IMR-90 (cell line): ENCODE measurements at regions not wholly inside any gene's neighbourhood (a gene's known extent, or its start where the extent isn't known, plus 50 kb on each side); places are given as distances from the start of the nearest gene placed in this dataset.

Source experiments
- ATAC-seq: fragments of 200-7000 bp; cut with Tn5 transposase; 2 replicates; pipeline ENCODE4 v1.9.1; 2020; ENCODE audit warnings: low read depth, mild to moderate bottlenecking, moderate library complexity
- BruUV-seq: library from RNA; stranded (reverse); fragments of 400-500 nt; replicated peaks from 2 replicates; lab custom pipeline; 2021; lab: Mats Ljungman, UMichigan
- CTCF ChIA-PET: fragments of 300-600 bp; formaldehyde crosslinking; extraction: SDS; loops from one replicate; lab custom pipeline; 2021; ENCODE audit warnings: antibody characterized with exemption; lab: Yijun Ruan, JAX
- POLR2A ChIA-PET: fragments of 300-600 bp; sonication (Branson Sonifier 250); formaldehyde crosslinking; loops from one replicate; lab custom pipeline; 2022; ENCODE audit warnings: antibody characterized with exemption; ENCODE audit not compliant: unreplicated experiment; lab: Charles Lee
- DNase-seq: peaks from one replicate; pipeline ENCODE4 v3.0.0; 2013
- H2AFZ ChIP-seq: replicated peaks from 2 replicates; pipeline ENCODE3; 2013; ENCODE audit warnings: low read length, mild to moderate bottlenecking; ENCODE audit not compliant: poor library complexity
- H2AK5ac ChIP-seq: 2 replicates; pipeline ENCODE4 v1.6.1; 2013; ENCODE audit warnings: low read depth, low read length, inconsistent platforms
- H2AK9ac ChIP-seq: replicated peaks from 2 replicates; pipeline ENCODE3; 2013; ENCODE audit warnings: mild to moderate bottlenecking, low read depth, low read length, moderate library complexity; ENCODE audit not compliant: poor library complexity
- H2BK120ac ChIP-seq: 2 replicates; pipeline ENCODE4 v1.6.1; 2013; ENCODE audit warnings: low read depth, low read length, inconsistent platforms
- H2BK15ac ChIP-seq: 3 replicates; pipeline ENCODE4 v1.6.1; 2013; ENCODE audit warnings: low read depth, low read length, inconsistent platforms
- H2BK20ac ChIP-seq: 2 replicates; pipeline ENCODE4 v1.6.1; 2013; ENCODE audit warnings: low read depth, mild to moderate bottlenecking, inconsistent platforms, low read length, moderate library complexity
- H2BK5ac ChIP-seq: 2 replicates; pipeline ENCODE4 v1.6.1; 2013; ENCODE audit warnings: mild to moderate bottlenecking, low read depth, low read length, inconsistent platforms; ENCODE audit not compliant: poor library complexity, severe bottlenecking
- H3K14ac ChIP-seq: replicated peaks from 2 replicates; pipeline ENCODE4 v1.6.1; 2013; ENCODE audit warnings: low read depth, low read length, inconsistent platforms
- H3K18ac ChIP-seq: 2 replicates; pipeline ENCODE4 v1.6.1; 2013; ENCODE audit warnings: low read depth, low read length, control low read depth
- H3K23ac ChIP-seq: 2 replicates; pipeline ENCODE4 v1.6.1; 2013; ENCODE audit warnings: low read depth, low read length, inconsistent platforms
- H3K27ac ChIP-seq: 2 replicates; pipeline ENCODE4 v1.5.1; 2013; ENCODE audit warnings: mild to moderate bottlenecking, control low read depth, low read length; ENCODE audit not compliant: insufficient read depth
- H3K27me3 ChIP-seq: 2 replicates; pipeline ENCODE4 v1.6.1; 2013; ENCODE audit warnings: low read length; ENCODE audit not compliant: control insufficient read depth, insufficient read depth
- H3K36me3 ChIP-seq: 2 replicates; pipeline ENCODE4 v1.6.1; 2013; ENCODE audit warnings: low read length, mixed read lengths; ENCODE audit not compliant: control insufficient read depth, insufficient read depth
- H3K4ac ChIP-seq: 2 replicates; pipeline ENCODE4 v1.6.1; 2013; ENCODE audit warnings: low read depth, low read length, inconsistent platforms
- H3K4me1 ChIP-seq: 2 replicates; pipeline ENCODE4 v1.6.1; 2013; ENCODE audit warnings: low read length, mixed read lengths; ENCODE audit not compliant: control insufficient read depth, insufficient read depth
- H3K4me2 ChIP-seq: 2 replicates; pipeline ENCODE4 v1.6.1; 2013; ENCODE audit warnings: low read depth, mild to moderate bottlenecking, control low read depth, low read length, moderate library complexity
- H3K4me3 ChIP-seq: 2 replicates; pipeline ENCODE4 v1.5.1; 2013; ENCODE audit warnings: low read depth, mild to moderate bottlenecking, control low read depth, low read length, moderate library complexity; ENCODE audit not compliant: insufficient read depth
- H3K56ac ChIP-seq: 2 replicates; pipeline ENCODE4 v1.6.1; 2013; ENCODE audit warnings: low read length, inconsistent platforms; ENCODE audit not compliant: insufficient read depth; ENCODE audit errors: extremely low read depth
- H3K79me1 ChIP-seq, 2 experiments: 2 replicates each; pipeline ENCODE4 v1.6.1; 2013; ENCODE audit warnings: low read length in 2 of 2, inconsistent platforms in 1 of 2, low read depth in 1 of 2
- H3K9ac ChIP-seq: 2 replicates; pipeline ENCODE4 v1.6.1; 2013; ENCODE audit warnings: low read depth, low read length, control low read depth
- H3K9me1 ChIP-seq: 2 replicates; pipeline ENCODE4 v1.6.1; 2013; ENCODE audit warnings: low read length, inconsistent platforms; ENCODE audit not compliant: insufficient read depth
- H3K9me3 ChIP-seq: 2 replicates; pipeline ENCODE4 v1.6.1; 2013; ENCODE audit warnings: low read length; ENCODE audit not compliant: control insufficient read depth, insufficient read depth
- H4K20me1 ChIP-seq: 2 replicates; pipeline ENCODE4 v1.6.1; 2013; ENCODE audit warnings: low read length, inconsistent platforms; ENCODE audit not compliant: insufficient read depth
- H4K5ac ChIP-seq: 2 replicates; pipeline ENCODE4 v1.6.1; 2013; ENCODE audit warnings: mild to moderate bottlenecking, low read depth, low read length, control low read depth
- H4K8ac ChIP-seq, 2 experiments: 2 replicates each; pipeline ENCODE4 v1.6.1; 2013; ENCODE audit warnings: low read depth in 2 of 2, low read length in 2 of 2, control low read depth in 1 of 2, inconsistent platforms in 1 of 2
- H4K91ac ChIP-seq: 2 replicates; pipeline ENCODE4 v1.6.1; 2013; ENCODE audit warnings: low read depth, low read length, inconsistent platforms; ENCODE audit not compliant: insufficient read depth
- MAFK ChIP-seq: IDR thresholded peaks from 2 replicates; pipeline ENCODE4 v1.6.1; 2012; ENCODE audit warnings: low read depth, low read length, improper control_type of control experiment
- RCOR1 ChIP-seq: IDR thresholded peaks from 2 replicates; pipeline ENCODE4 v1.6.1; 2012; ENCODE audit warnings: mild to moderate bottlenecking, low read length, improper control_type of control experiment; ENCODE audit not compliant: insufficient replicate concordance
- WGBS, 2 experiments: methylation state at CpG; one replicate each; pipeline versions ENCODE4 v1.1.5 to v1.1.7; 2013; ENCODE audit warnings: missing lambda C conversion rate in 2 of 2; ENCODE audit not compliant: insufficient read length in 1 of 2; ENCODE audit errors: extremely low coverage in 2 of 2; 5-methylcytosine and 5-hydroxymethylcytosine counted together
- dilution Hi-C: fragments of 300-500 bp; cut with HindIII; formaldehyde crosslinking; loops from one replicate; pipeline ENCODE4 v1.14.3; 2018; ENCODE audit warnings: low sequenced_read_pairs; ENCODE audit not compliant: unreplicated experiment
- in situ Hi-C: fragments of 300-500 bp; cut with MboI; formaldehyde crosslinking; loops from 3 replicates; pipeline ENCODE4 v1.14.3; 2019; ENCODE audit warnings: low sequenced_read_pairs, inconsistent platforms, mixed read lengths
- intact Hi-C: fragments of 100-400 bp; cut with micrococcal nuclease; formaldehyde crosslinking; loops from 2 replicates; pipeline ENCODE4 v1.10.0; 2022
- TF ChIP-seq, protein P1 (sequence below): fragments of 150-350 bp; IDR thresholded peaks from 2 replicates; pipeline ENCODE4 v1.6.1; 2016; ENCODE audit warnings: low read depth, mild to moderate bottlenecking, low read length, moderate library complexity, borderline replicate concordance

DNA sequence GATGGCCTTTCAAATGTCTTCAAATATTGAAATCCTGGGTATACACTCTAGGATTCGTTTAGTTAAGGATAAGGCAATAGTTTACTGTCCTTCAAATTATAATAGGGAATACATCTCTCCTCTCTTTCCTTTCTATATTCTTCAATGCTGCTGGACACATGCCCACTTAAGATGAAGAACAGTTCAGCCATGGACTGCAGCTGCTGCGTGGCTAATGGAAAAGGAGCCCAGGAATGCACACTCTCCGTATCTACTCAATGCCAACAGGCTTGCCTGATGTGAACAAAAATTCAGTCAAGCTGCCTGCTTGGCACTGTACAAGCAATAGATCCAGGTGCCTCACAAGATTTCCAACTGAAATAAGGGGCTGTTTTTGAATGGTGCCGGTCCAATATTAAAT, 321.2 kb upstream of the LYPLAL1 start:
- H3K27ac ChIP-seq = no peak overlapping the region
- ChIA-PET CTCF (no interaction called here), POLR2A (no interaction called here)
- H3K4ac ChIP-seq = peak overlapping the region; percentile 14; the same call in 1 of the 2 replicates
- in situ Hi-C loops (no loop called here), dilution Hi-C loops (no loop called here), intact Hi-C loops (loop anchor here (5.0 kb wide), 1 partner anchor 215 kb away; no protein-coding TSS in a partner anchor)
- H4K5ac ChIP-seq = no peak overlapping the region
- no peak overlapping the region for H3K56ac ChIP-seq
- H3K14ac ChIP-seq = no peak overlapping the region
- no peaks in the 10 kb centered on the region for H3K27me3 ChIP-seq
- no peak overlapping the region for H4K91ac ChIP-seq
- H3K79me1 ChIP-seq = no peaks in the 10 kb centered on the region
- H2AK5ac ChIP-seq = no peak overlapping the region; the same call in 1 of the 2 replicates
- ATAC-seq = no peak
- H3K36me3 ChIP-seq = no peaks in the 10 kb centered on the region
- no peak overlapping the region; the same call in 1 of the 2 replicates for H2BK120ac ChIP-seq
- H2AFZ ChIP-seq = no peak overlapping the region
- no peak overlapping the region for H2AK9ac ChIP-seq
- H3K4me3 ChIP-seq = no peak overlapping the region
- no peak overlapping the region for H3K4me2 ChIP-seq
- H4K8ac ChIP-seq = no peak overlapping the region
- no peak overlapping the region for H2BK5ac ChIP-seq
- H3K9ac ChIP-seq = no peak overlapping the region
- no peaks in the 10 kb centered on the region for H3K9me1 ChIP-seq
- WGBS, 2 experiments = no CpG with 5 or more reads among the region's 4 CpGs
- no peaks in the 10 kb centered on the region for H3K4me1 ChIP-seq
- H4K20me1 ChIP-seq = no peaks in the 10 kb centered on the region
- TF ChIP-seq, protein P1, sequence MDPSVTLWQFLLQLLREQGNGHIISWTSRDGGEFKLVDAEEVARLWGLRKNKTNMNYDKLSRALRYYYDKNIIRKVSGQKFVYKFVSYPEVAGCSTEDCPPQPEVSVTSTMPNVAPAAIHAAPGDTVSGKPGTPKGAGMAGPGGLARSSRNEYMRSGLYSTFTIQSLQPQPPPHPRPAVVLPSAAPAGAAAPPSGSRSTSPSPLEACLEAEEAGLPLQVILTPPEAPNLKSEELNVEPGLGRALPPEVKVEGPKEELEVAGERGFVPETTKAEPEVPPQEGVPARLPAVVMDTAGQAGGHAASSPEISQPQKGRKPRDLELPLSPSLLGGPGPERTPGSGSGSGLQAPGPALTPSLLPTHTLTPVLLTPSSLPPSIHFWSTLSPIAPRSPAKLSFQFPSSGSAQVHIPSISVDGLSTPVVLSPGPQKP = no peak
- no peak for TF ChIP-seq MAFK
- no peak for TF ChIP-seq RCOR1
- H2BK15ac ChIP-seq = 0 out of 3 replicates have a peak overlapping the region, but pooled peaks have one; percentile 32
- H3K9me3 ChIP-seq = no peaks in the 10 kb centered on the region
- H2BK20ac ChIP-seq = no peak overlapping the region; the same call in 1 of the 2 replicates
- no TSS peak for BruUV-seq
- no peak overlapping the region for H3K18ac ChIP-seq
- no peak overlapping the region for H3K23ac ChIP-seq
- DNase-seq = no peak
